ENCODE measurements at regions not wholly inside any gene's neighbourhood (a gene's known extent, or its start where the extent isn't known, plus 50 kb on each side); places are given as distances from the start of the nearest gene placed in this dataset.

GRCh38 chr2:234339501-234339900, 157.4 kb downstream of the ARL4C start:
- TF ChIP-seq CTCF (IDR thresholded peaks at IDR 0.05; ENCODE audit: low read length) (no peak), EZH2 (optimal IDR thresholded peaks at IDR 0.05; ENCODE audit: low read depth, low read length) (no peak), EZH2phosphoT487 (IDR thresholded peaks at IDR 0.05; ENCODE audit: low read length) (no peak)
